IPS DF 6.9 (cell line): ENCODE measurements at regions not wholly inside any gene's neighbourhood (a gene's known extent, or its start where the extent isn't known, plus 50 kb on each side); places are given as distances from the start of the nearest gene placed in this dataset.

ENCODE experiments used
- DNase-seq: peaks from one replicate; pipeline ENCODE4 v3.0.0-alpha.2; 2013; ENCODE audit warnings: low read depth, low spot score
- H3K27ac ChIP-seq: one replicate; pipeline ENCODE4 v1.5.1; 2013; ENCODE audit warnings: low read length, control low read depth
- H3K27me3 ChIP-seq: 2 replicates; pipeline ENCODE4 v1.6.1; 2013; ENCODE audit warnings: mild to moderate bottlenecking, low read length; ENCODE audit not compliant: control insufficient read depth, insufficient read depth
- H3K36me3 ChIP-seq: 2 replicates; pipeline ENCODE4 v1.6.1; 2013; ENCODE audit warnings: low read length; ENCODE audit not compliant: control insufficient read depth, insufficient read depth
- H3K4me1 ChIP-seq: 2 replicates; pipeline ENCODE4 v1.6.1; 2013; ENCODE audit warnings: low read length; ENCODE audit not compliant: control insufficient read depth, insufficient read depth
- H3K4me3 ChIP-seq: 2 replicates; pipeline ENCODE4 v1.5.1; 2013; ENCODE audit warnings: mild to moderate bottlenecking, low read length
- H3K9me3 ChIP-seq: 2 replicates; pipeline ENCODE4 v1.6.1; 2013; ENCODE audit warnings: low read length, inconsistent platforms; ENCODE audit not compliant: control insufficient read depth, insufficient read depth
- WGBS: extraction: QIAGEN DNeasy Blood & Tissue Kit; methylation state at CpG from one replicate; pipeline ENCODE4 v1.1.7; 2013; ENCODE audit warnings: mixed read lengths, missing lambda C conversion rate; ENCODE audit not compliant: insufficient read length, insufficient coverage; 5-methylcytosine and 5-hydroxymethylcytosine counted together

DNA sequence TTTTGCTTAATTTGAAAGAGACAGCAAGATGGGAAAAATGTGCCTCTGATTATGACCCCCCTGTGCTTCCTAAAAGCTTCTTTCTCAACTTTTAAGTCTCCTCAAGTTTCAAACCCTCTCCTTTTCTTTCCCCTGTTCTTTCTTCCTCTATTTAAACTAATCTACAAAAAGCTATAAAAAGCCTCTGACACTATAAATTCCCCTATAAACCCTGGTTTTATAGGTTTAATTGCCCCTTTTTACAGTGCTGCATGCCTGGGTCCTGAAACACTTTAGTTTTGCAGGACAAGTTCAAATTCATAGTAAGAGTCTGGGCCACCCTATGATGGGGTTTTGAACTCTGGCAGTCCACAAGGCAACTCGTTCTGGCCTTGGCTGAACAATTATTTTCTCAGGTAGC is 510.9 kb upstream of the TBX3 start:
- no peaks in the 10 kb centered on the region for H3K27me3 ChIP-seq
- no peaks in the 10 kb centered on the region for H3K36me3 ChIP-seq
- DNase-seq = no peak
- H3K27ac ChIP-seq = no peak overlapping the region
- no CpG with 5 or more reads among the region's 1 CpG for WGBS
- H3K4me3 ChIP-seq = no peak overlapping the region
- no peaks in the 10 kb centered on the region for H3K9me3 ChIP-seq
- H3K4me1 ChIP-seq = no peaks in the 10 kb centered on the region

DNA sequence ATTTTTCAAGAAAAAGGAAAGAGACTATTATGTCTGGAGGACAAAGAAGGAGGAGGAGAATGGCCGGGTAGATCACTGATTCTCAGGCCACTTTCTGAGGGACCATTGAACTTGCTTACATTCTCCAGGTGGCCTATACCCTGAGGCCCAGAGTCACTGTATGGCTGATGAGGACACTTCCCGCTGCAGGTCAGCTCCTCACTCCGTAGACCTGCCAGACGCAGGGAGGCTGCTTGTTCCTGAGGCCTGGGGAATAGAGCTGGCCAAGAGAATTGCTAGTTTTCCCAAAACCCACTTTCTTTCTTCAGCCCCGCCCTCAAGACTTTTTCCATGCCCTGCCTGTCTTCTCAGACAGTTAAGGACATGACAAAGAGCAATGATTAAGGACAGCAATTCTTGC is 510.5 kb upstream of the TBX3 start:
- H3K27me3 ChIP-seq = no peaks in the 10 kb centered on the region
- H3K9me3 ChIP-seq = no peaks in the 10 kb centered on the region
- H3K27ac ChIP-seq = no peak overlapping the region
- whole genome bisulfite sequencing = no CpG with 5 or more reads among the region's 5 CpGs
- DNase-seq = no peak
- no peak overlapping the region for H3K4me3 ChIP-seq
- no peaks in the 10 kb centered on the region for H3K4me1 ChIP-seq
- H3K36me3 ChIP-seq = no peaks in the 10 kb centered on the region

DNA sequence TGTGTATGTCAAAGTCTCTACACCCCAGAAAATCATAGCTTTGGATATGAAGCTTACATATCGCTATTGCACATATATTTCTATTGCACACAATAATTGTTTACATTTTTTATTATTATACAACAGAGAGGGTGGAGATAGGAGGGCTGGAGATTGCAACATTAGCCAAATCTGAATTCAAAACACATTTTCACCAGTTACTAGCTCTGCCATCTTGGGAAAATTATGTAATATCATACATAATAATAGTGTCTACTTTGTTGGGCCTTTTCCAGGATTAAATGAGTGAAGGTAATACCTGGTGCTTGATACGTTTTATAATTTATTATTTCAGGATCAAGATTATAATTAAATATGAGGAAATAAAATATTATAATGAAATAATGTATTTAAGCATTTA is 507.4 kb upstream of the TBX3 start:
- no peaks in the 10 kb centered on the region for H3K4me1 ChIP-seq
- H3K9me3 ChIP-seq = no peaks in the 10 kb centered on the region
- no peak overlapping the region for H3K4me3 ChIP-seq
- H3K27me3 ChIP-seq = no peaks in the 10 kb centered on the region
- no peak for DNase-seq
- H3K36me3 ChIP-seq = no peaks in the 10 kb centered on the region
- WGBS = no CpG with 5 or more reads among the region's 2 CpGs
- no peak overlapping the region for H3K27ac ChIP-seq

DNA sequence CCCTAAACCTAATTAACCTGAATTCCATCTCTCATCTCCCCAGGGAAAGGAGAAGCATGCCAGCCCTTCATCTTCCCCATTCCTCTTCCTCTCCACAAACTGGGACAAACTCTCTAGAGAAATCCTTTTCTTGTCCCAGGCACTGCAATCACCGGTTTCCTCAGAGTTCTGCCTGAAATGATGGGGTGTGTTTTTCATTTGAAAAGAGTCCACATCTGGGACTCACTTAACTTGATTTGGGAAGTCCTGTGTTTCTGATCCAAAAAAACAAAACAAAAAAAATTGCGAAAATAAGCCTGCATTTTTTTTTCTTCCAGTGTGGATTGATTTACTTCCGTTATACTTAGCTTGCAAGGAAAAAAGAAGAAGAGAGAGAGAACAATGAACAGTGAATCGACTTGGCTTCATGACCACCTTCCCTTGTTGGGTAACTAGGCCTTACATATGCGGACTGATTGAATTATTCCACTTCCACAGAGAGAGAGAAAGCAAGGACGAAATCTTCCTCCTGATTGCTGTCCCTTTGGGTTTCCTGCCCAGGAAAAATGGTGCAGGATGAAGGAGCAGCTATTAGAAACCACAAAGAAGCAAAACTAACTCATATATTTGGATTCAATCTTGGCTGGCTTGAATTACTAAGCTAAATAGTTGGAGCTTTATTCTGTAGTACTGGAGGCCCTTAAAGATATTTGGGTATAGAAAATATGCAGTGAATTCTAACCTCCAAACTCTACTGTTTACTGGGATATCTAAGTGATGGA is 506.2 kb upstream of the TBX3 start:
- H3K9me3 ChIP-seq = no peaks in the 10 kb centered on the region
- no peak for DNase-seq
- no CpG with 5 or more reads among the region's 6 CpGs for whole genome bisulfite sequencing
- no peaks in the 10 kb centered on the region for H3K27me3 ChIP-seq
- H3K27ac ChIP-seq = no peak overlapping the region
- no peaks in the 10 kb centered on the region for H3K4me1 ChIP-seq
- H3K4me3 ChIP-seq = no peak overlapping the region
- no peaks in the 10 kb centered on the region for H3K36me3 ChIP-seq

DNA sequence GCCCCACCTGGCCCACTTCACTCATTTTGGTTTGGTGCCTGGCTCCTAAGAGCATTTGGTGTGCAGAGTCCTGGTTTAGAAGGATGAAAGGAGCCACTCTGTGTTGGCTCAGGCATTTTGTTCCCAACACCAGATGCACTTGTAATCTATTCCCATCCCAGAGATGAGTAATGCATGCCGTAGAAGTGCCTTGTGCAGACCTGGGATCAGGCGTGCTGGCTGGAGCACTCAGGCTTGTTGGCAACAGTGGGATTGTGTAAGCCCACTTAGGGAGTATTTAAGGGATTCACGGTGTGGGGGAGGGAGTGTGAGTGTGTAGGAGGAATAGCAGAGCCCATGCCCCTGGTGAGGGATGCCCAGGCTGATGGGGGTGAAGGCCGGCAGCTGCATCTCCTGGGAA is 501.5 kb upstream of the TBX3 start:
- no CpG with 5 or more reads among the region's 4 CpGs for WGBS
- Histone ChIP-seq H3K27me3 (no peaks in the 10 kb centered on the region), H3K36me3 (no peaks in the 10 kb centered on the region), H3K4me3 (no peak overlapping the region), H3K4me1 (no peaks in the 10 kb centered on the region), H3K27ac (no peak overlapping the region), H3K9me3 (no peaks in the 10 kb centered on the region)
- no peak for DNase-seq

DNA sequence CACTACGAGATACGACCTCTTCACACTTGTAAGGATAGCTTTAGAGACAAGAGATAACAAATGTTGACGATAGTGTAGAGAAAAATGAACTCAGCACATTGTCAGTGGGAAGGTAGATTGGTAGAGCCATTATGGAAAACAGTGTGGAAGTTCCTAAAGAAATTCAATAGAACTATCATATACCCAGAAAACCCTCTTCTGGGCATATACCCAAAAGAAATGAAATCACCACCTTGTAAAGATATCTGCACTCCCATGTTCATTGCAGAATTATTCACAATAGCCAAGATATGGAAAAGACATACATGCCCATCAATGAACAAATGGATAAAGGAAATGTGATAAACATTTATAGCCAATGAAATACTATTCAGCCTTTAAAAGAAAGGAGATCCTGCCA is 499.8 kb upstream of the TBX3 start:
- WGBS = no CpG with 5 or more reads among the region's 3 CpGs
- DNase-seq = no peak
- H3K9me3 ChIP-seq = no peaks in the 10 kb centered on the region
- H3K4me1 ChIP-seq = no peaks in the 10 kb centered on the region
- no peak overlapping the region for H3K27ac ChIP-seq
- H3K4me3 ChIP-seq = no peak overlapping the region
- H3K36me3 ChIP-seq = no peaks in the 10 kb centered on the region
- no peaks in the 10 kb centered on the region for H3K27me3 ChIP-seq

DNA sequence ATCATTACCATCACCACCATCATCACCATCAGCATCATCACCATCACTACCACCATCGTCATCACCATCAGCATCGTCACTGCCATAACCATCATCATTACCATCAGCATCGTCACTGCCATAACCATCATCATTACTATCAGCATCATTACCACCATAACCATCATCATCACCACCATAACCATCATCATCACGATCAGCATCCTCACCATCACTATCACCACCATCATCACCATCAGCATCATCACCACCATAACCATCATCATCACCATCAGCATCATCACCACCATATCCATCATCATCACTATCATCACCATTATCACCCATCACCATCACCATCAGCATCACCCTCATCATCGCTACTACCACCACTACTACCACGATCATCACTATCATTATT is 493.9 kb upstream of the TBX3 start:
- DNase-seq = no peak
- no peaks in the 10 kb centered on the region for H3K9me3 ChIP-seq
- WGBS = 100% methylated on average over 2 of the region's 6 CpGs

DNA sequence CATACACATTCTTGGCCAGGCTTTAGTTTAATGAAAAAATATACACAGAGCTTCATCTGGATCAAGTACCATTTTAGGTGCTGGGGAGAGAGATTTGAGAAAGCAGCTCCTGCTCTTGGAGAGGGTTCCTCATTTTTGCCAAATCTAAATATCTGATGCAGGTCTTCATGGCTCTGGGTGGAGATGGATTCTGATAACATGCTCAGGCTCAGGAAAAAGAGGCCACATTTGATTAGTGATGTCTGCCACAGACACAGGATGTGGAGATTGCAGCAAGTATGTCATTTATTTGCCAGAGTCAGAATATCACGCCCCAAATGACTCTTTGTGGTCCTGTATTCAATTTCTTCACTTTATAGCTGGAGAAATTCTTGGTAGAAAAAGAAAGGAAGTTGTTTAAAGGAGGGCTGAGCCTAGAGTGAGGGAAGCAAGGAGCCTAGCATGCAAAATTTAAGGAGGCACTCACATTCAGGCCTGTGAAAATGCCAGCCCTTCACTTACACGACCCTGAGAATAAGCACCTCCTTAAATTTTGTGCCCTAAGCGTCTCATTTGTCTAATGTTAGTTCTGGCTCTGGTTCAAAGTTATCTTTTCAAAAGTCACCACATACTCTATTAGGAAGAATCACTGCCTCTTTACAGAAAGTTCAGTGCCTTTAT is 492.9 kb upstream of the TBX3 start:
- no CpG with 5 or more reads among the region's 3 CpGs for WGBS
- no peaks in the 10 kb centered on the region for H3K27me3 ChIP-seq
- DNase-seq = no peak
- no peaks in the 10 kb centered on the region for H3K4me1 ChIP-seq
- H3K4me3 ChIP-seq = no peak overlapping the region
- no peaks in the 10 kb centered on the region for H3K9me3 ChIP-seq
- H3K27ac ChIP-seq = no peak overlapping the region
- no peaks in the 10 kb centered on the region for H3K36me3 ChIP-seq

More for the DNA sequence above, 493.9 kb upstream of the TBX3 start:
- Histone ChIP-seq H3K4me3 (no peak overlapping the region), H3K27me3 (no peaks in the 10 kb centered on the region), H3K4me1 (no peaks in the 10 kb centered on the region), H3K27ac (no peak overlapping the region), H3K36me3 (no peaks in the 10 kb centered on the region)

DNA sequence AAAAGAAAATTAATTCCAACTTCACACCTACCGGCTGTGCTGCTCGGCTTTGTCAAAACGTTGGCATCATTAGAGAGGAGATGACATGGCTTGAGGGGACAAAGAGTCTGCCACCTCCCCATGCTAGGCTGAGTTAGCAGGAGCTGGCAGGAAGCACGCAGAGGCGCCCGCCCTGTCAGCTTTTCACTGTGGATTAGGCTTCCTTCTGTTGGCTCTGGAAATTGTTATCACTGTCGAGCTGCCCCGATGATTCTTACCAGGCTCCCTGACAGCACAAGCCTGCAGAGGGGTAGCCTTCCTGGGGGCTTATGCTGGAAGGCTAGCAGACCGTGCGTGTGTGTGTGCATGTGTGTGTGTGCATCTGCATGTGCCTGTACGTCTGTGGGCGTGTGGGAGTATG is 490.9 kb upstream of the TBX3 start:
- no peaks in the 10 kb centered on the region for H3K4me1 ChIP-seq
- no peak overlapping the region for H3K27ac ChIP-seq
- no peak overlapping the region for H3K4me3 ChIP-seq
- no peaks in the 10 kb centered on the region for H3K27me3 ChIP-seq
- H3K9me3 ChIP-seq = no peaks in the 10 kb centered on the region
- no peak for DNase-seq
- no peaks in the 10 kb centered on the region for H3K36me3 ChIP-seq
- WGBS = no CpG with 5 or more reads among the region's 12 CpGs

DNA sequence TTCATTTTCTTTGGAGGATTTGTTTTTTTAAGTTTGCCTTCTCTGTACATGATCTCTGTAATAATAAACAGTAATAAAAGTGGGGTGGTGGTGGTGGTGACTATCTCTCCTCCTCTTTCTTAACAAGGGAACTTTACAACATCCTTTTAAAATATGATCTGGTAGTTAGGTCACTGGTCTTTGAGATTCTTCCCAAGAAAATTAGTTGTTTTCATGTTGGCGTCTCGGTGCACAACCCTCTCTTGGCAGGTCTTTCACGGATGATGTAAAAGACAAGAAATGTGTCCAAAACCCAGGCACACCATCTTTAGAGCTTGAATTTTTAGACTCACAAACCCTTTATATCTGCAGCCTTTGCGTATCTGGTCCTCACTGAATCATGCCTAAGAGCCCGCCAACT is 488.5 kb upstream of the TBX3 start:
- no peak overlapping the region for H3K27ac ChIP-seq
- H3K27me3 ChIP-seq = no peaks in the 10 kb centered on the region
- no peak for DNase-seq
- H3K4me3 ChIP-seq = no peak overlapping the region
- no peaks in the 10 kb centered on the region for H3K9me3 ChIP-seq
- no peaks in the 10 kb centered on the region for H3K4me1 ChIP-seq
- H3K36me3 ChIP-seq = no peaks in the 10 kb centered on the region
- no CpG with 5 or more reads among the region's 5 CpGs for WGBS

DNA sequence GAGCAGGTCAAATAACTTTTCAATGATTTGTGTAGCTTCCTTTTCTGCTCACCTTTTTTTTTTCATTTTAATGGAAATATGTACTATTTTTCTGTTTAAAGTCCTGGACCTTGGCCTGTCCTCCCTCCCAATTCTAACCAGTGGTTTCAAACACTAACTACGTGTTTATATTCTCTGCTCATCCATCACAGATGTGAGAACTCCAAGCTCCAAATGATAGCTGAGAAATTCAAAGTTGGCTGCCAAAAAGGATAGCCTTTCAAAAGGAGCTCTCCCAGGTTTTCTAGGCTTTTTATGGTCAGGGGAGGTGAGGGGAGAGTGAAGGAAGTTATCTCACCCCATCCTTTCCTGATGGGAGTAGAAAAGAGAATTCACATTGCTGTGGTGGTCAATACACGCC is 486.0 kb upstream of the TBX3 start:
- no peak for DNase-seq
- Histone ChIP-seq H3K27me3 (no peaks in the 10 kb centered on the region), H3K9me3 (no peaks in the 10 kb centered on the region), H3K36me3 (no peaks in the 10 kb centered on the region), H3K4me1 (no peaks in the 10 kb centered on the region), H3K4me3 (no peak overlapping the region), H3K27ac (no peak overlapping the region)
- WGBS = no CpG with 5 or more reads among the region's 2 CpGs
